ENCODE measurements at regions not wholly inside any gene's neighbourhood (a gene's known extent, or its start where the extent isn't known, plus 50 kb on each side); places are given as distances from the start of the nearest gene placed in this dataset.

DNA sequence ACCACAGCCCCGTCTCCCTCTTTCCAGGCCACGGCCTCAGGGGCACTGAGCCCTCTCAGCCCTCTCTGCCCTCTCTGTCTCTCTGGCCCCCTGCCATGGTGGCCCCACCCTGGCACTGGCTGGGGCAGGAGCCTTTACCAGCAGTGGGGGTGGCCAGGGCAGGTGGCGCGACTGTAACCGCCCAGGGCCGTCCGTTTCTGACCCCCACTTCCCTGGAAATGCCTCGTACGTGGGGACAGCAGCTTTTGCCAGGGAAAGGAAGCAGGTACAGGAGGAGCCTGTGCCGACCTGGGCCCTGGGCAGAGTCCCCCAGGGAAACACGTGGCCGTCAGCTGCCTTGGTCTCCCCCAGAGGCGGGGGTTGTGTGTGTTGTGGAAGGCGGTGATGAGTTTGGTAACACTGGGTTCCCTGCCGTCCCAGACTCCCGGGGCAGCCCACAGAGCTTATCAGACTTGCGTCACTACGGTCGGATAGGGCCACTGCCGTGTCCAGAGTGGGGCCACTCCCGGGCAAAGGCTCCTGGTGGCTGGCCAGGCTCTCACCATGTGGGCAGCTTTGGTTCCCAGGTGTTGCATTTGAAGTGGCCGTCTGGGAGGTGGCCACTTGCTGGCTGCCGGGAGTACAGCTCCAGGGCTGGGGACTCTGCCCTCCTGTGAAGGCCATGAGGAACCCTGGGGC, 249.3 kb upstream of the CIBAR2 start (continued):
- no peak for TF ChIP-seq RXRB (CRISPR knock-in tag; IDR thresholded peaks at IDR 0.05; ENCODE audit: borderline replicate concordance)
- TF ChIP-seq ZNF598 (CRISPR knock-in tag; IDR thresholded peaks at IDR 0.05; ENCODE audit: borderline replicate concordance), result peak; percentile 49; the same call in 1 of the 2 replicates
- TF ChIP-seq, protein P1, sequence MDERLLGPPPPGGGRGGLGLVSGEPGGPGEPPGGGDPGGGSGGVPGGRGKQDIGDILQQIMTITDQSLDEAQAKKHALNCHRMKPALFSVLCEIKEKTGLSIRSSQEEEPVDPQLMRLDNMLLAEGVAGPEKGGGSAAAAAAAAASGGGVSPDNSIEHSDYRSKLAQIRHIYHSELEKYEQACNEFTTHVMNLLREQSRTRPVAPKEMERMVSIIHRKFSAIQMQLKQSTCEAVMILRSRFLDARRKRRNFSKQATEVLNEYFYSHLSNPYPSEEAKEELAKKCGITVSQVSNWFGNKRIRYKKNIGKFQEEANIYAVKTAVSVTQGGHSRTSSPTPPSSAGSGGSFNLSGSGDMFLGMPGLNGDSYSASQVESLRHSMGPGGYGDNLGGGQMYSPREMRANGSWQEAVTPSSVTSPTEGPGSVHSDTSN (CRISPR knock-in tag; IDR thresholded peaks at IDR 0.05), result no peak
- no peak for TF ChIP-seq KAT2B (IDR thresholded peaks at IDR 0.05; ENCODE audit: borderline replicate concordance, low read depth, low read length)
- TF ChIP-seq, protein P2, sequence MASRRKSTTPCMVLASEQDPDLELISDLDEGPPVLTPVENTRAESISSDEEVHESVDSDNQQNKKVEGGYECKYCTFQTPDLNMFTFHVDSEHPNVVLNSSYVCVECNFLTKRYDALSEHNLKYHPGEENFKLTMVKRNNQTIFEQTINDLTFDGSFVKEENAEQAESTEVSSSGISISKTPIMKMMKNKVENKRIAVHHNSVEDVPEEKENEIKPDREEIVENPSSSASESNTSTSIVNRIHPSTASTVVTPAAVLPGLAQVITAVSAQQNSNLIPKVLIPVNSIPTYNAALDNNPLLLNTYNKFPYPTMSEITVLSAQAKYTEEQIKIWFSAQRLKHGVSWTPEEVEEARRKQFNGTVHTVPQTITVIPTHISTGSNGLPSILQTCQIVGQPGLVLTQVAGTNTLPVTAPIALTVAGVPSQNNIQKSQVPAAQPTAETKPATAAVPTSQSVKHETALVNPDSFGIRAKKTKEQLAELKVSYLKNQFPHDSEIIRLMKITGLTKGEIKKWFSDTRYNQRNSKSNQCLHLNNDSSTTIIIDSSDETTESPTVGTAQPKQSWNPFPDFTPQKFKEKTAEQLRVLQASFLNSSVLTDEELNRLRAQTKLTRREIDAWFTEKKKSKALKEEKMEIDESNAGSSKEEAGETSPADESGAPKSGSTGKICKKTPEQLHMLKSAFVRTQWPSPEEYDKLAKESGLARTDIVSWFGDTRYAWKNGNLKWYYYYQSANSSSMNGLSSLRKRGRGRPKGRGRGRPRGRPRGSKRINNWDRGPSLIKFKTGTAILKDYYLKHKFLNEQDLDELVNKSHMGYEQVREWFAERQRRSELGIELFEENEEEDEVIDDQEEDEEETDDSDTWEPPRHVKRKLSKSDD (CRISPR knock-in tag; IDR thresholded peaks at IDR 0.05; ENCODE audit: low read depth), result no peak
- TF ChIP-seq NR2F2 (IDR thresholded peaks at IDR 0.05; ENCODE audit: borderline replicate concordance, low read depth), result no peak
- TF ChIP-seq ASH2L (IDR thresholded peaks at IDR 0.05; ENCODE audit: insufficient read length, low read depth, low read length), result no peak
- no peak for TF ChIP-seq KDM1A (CRISPR knock-in tag; IDR thresholded peaks at IDR 0.05)
- no peak for TF ChIP-seq ZNF337 (CRISPR knock-in tag; IDR thresholded peaks at IDR 0.05; ENCODE audit: borderline replicate concordance, low read depth)
- 0 out of 2 replicates have a peak, but pooled peaks have one; percentile 23 for TF ChIP-seq ARNTL (CRISPR knock-in tag; IDR thresholded peaks at IDR 0.05)
- TF ChIP-seq, protein P3, sequence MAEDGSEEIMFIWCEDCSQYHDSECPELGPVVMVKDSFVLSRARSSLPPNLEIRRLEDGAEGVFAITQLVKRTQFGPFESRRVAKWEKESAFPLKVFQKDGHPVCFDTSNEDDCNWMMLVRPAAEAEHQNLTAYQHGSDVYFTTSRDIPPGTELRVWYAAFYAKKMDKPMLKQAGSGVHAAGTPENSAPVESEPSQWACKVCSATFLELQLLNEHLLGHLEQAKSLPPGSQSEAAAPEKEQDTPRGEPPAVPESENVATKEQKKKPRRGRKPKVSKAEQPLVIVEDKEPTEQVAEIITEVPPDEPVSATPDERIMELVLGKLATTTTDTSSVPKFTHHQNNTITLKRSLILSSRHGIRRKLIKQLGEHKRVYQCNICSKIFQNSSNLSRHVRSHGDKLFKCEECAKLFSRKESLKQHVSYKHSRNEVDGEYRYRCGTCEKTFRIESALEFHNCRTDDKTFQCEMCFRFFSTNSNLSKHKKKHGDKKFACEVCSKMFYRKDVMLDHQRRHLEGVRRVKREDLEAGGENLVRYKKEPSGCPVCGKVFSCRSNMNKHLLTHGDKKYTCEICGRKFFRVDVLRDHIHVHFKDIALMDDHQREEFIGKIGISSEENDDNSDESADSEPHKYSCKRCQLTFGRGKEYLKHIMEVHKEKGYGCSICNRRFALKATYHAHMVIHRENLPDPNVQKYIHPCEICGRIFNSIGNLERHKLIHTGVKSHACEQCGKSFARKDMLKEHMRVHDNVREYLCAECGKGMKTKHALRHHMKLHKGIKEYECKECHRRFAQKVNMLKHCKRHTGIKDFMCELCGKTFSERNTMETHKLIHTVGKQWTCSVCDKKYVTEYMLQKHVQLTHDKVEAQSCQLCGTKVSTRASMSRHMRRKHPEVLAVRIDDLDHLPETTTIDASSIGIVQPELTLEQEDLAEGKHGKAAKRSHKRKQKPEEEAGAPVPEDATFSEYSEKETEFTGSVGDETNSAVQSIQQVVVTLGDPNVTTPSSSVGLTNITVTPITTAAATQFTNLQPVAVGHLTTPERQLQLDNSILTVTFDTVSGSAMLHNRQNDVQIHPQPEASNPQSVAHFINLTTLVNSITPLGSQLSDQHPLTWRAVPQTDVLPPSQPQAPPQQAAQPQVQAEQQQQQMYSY (CRISPR knock-in tag; IDR thresholded peaks at IDR 0.05), result no peak
- TF ChIP-seq ZNF703 (CRISPR knock-in tag; IDR thresholded peaks at IDR 0.05; ENCODE audit: borderline replicate concordance), result no peak
